Fibroblast of lung (primary cell): ENCODE measurements at regions not wholly inside any gene's neighbourhood (a gene's known extent, or its start where the extent isn't known, plus 50 kb on each side); places are given as distances from the start of the nearest gene placed in this dataset.

Source experiments
- DNase-seq, 2 donors: peaks; one replicate each; pipeline versions ENCODE4 v3.0.0 to v3.0.0-alpha.2; 2010; ENCODE audit warnings: low read depth in 2 of 2
- H2AFZ ChIP-seq: 2 replicates; pipeline ENCODE4 v1.5.1; 2012; ENCODE audit warnings: low read length, control low read depth, inconsistent platforms
- H3K27ac ChIP-seq: 2 replicates; pipeline ENCODE4 v1.5.1; 2011; ENCODE audit warnings: low read length, control low read depth; ENCODE audit not compliant: insufficient read depth
- H3K27me3 ChIP-seq: 2 replicates; pipeline ENCODE4 v1.5.1; 2011; ENCODE audit warnings: mild to moderate bottlenecking, low read length; ENCODE audit not compliant: control insufficient read depth, insufficient read depth
- H3K36me3 ChIP-seq: 2 replicates; pipeline ENCODE4 v1.5.1; 2011; ENCODE audit warnings: low read length; ENCODE audit not compliant: control insufficient read depth, insufficient read depth
- H3K4me1 ChIP-seq: 2 replicates; pipeline ENCODE4 v1.5.1; 2011; ENCODE audit warnings: low read length; ENCODE audit not compliant: control insufficient read depth, insufficient read depth; ENCODE audit errors: extremely low read depth
- H3K4me2 ChIP-seq: 2 replicates; pipeline ENCODE4 v1.5.1; 2011; ENCODE audit warnings: low read length, control low read depth; ENCODE audit not compliant: insufficient read depth; ENCODE audit errors: extremely low read depth
- H3K4me3 ChIP-seq, 4 experiments: fragments of 200-600 bp in 1 of 4; sonication (generic) in 1 of 4; replicated peaks in 1 of 4; 2 replicates each; pipeline ENCODE4 v1.5.1; 2011 to 2016; ENCODE audit warnings: low read length in 4 of 4, low read depth in 3 of 4, mild to moderate bottlenecking in 3 of 4, control low read depth in 2 of 4, inconsistent platforms in 1 of 4, mixed read lengths in 1 of 4; ENCODE audit not compliant: insufficient read depth in 1 of 4; ENCODE audit errors: control extremely low read depth in 1 of 4
- H3K79me2 ChIP-seq: 2 replicates; pipeline ENCODE4 v1.5.1; 2012; ENCODE audit warnings: mild to moderate bottlenecking, low read length, inconsistent platforms; ENCODE audit not compliant: control insufficient read depth, insufficient read depth
- H3K9ac ChIP-seq: 2 replicates; pipeline ENCODE4 v1.5.1; 2011; ENCODE audit warnings: mild to moderate bottlenecking, low read length, control low read depth; ENCODE audit not compliant: insufficient read depth
- H3K9me3 ChIP-seq: 2 replicates; pipeline ENCODE4 v1.5.1; 2012; ENCODE audit warnings: low read depth, low read length; ENCODE audit not compliant: control insufficient read depth, insufficient read depth
- H4K20me1 ChIP-seq: 2 replicates; pipeline ENCODE4 v1.5.1; 2011; ENCODE audit warnings: low read length; ENCODE audit not compliant: control insufficient read depth, insufficient read depth; ENCODE audit errors: extremely low read depth
- EZH2 ChIP-seq: IDR thresholded peaks from 2 replicates; pipeline ENCODE4 v1.5.1; 2012; ENCODE audit warnings: low read length, control low read depth, mild to moderate bottlenecking; ENCODE audit errors: missing control alignments
- TF ChIP-seq, protein P1 (sequence below), 2 donors: IDR thresholded peaks in 1 of 2; conservative IDR thresholded peaks in 1 of 2; 1 replicate in 1 of 2; 2 replicates in 1 of 2; pipeline ENCODE4 v1.5.1; 2011 to 2012; ENCODE audit warnings: low read length in 2 of 2, control low read depth in 1 of 2, inconsistent platforms in 1 of 2, low read depth in 1 of 2, mild to moderate bottlenecking in 1 of 2

DNA sequence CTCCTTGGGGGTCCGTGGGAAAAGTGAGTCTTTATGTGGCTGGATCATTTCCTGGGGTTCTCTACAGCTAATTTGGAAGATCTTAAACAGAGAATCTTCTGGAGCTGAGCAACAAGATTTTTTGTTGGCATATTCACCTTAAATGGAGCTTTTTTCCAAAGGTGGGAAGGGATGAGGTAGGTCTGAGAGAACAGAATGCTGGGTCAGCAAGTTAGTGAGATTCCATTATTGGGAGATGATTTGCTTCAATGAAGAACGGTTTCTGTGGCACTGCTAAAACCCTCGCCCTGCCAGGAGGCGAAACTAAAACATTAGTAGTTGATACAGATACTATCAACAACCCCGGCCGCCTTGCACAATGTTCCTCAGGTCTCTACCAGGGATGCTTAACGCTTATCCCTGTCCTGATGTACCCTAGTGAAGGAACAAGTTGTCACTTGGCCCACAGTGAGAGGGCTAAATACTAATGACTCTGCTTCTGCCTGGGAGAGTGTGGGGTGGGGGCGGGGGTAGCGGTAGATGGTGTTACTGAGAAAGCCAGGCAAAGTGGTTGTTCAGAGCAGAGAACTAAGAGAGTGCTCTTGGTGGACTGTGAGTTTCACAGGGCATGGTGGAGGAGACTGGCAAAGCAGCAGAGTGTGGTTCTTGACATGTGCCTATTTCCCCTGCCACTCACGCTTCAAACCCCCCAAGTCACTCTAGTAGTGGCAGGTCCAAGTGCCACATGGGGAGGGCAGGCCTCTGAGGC, 63.7 kb upstream of the CYP2D6 start:
- Histone ChIP-seq H3K9me3 (no peaks in the 10 kb centered on the region), H4K20me1 (peaks cover 1% of the 10 kb centered on the region), H3K27me3 (no peaks in the 10 kb centered on the region), H3K27ac (no peak overlapping the region), H3K36me3 (no peaks in the 10 kb centered on the region), H3K9ac (no peak overlapping the region), H3K79me2 (peaks cover 2% of the 10 kb centered on the region), H3K4me2 (no peak overlapping the region), H2AFZ (no peak overlapping the region), H3K4me3 (no peak overlapping the region), H3K4me1 (no peaks in the 10 kb centered on the region)
- no peak for DNase-seq
- TF ChIP-seq, protein P1, sequence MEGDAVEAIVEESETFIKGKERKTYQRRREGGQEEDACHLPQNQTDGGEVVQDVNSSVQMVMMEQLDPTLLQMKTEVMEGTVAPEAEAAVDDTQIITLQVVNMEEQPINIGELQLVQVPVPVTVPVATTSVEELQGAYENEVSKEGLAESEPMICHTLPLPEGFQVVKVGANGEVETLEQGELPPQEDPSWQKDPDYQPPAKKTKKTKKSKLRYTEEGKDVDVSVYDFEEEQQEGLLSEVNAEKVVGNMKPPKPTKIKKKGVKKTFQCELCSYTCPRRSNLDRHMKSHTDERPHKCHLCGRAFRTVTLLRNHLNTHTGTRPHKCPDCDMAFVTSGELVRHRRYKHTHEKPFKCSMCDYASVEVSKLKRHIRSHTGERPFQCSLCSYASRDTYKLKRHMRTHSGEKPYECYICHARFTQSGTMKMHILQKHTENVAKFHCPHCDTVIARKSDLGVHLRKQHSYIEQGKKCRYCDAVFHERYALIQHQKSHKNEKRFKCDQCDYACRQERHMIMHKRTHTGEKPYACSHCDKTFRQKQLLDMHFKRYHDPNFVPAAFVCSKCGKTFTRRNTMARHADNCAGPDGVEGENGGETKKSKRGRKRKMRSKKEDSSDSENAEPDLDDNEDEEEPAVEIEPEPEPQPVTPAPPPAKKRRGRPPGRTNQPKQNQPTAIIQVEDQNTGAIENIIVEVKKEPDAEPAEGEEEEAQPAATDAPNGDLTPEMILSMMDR (conservative IDR thresholded peaks at IDR 0.05 in 1 of 2, IDR thresholded peaks at IDR 0.05 in 1 of 2; ENCODE audit: low read depth in 1 of 2, low read length in 2 of 2) = no peak
- no peak for TF ChIP-seq EZH2

DNA sequence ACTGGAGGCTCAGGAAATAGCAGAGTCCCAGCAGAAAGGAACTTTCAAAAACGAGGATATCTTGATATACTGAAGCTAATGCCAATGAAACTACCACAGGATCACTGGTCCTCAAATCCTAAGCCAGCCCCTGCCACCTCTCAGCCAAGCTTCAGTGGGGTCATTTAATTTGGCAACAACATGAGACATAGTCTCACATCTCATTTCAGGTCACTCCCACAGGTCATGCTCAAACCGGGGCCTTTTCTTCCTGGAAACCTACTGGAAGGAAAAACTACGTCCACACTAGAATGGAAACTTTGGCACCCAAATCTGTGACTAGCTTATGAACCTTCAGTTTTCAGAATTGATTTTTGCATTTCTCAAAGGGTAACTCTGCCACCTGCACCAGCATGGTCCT, 61.9 kb upstream of the CYP2D6 start:
- H4K20me1 ChIP-seq = no peaks in the 10 kb centered on the region
- H3K36me3 ChIP-seq = no peaks in the 10 kb centered on the region

DNA sequence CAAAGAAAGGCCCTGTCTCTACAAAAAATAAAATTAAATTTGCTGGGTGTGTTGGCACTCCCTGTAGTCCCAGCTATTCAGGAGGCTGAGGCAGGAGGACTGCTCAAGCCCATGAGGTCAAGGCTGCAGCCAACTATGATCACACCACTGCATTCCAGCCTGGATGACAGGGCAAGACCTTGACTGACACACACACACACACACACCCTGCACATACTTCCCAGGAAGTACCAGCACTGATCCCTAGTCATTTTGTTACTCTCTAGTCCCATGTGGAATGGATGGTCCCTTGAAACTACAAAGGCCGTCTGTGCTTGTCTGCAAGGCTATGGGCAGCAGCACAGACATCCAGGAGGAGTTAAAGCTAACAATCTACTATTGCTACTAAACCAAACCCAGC, 59.7 kb upstream of the CYP2D6 start:
- Histone ChIP-seq H3K79me2 (no peaks in the 10 kb centered on the region), H3K9me3 (no peaks in the 10 kb centered on the region), H2AFZ (no peak overlapping the region), H3K9ac (no peak overlapping the region), H3K27me3 (no peaks in the 10 kb centered on the region), H4K20me1 (no peaks in the 10 kb centered on the region), H3K4me2 (no peak overlapping the region), H3K4me1 (no peaks in the 10 kb centered on the region), H3K36me3 (no peaks in the 10 kb centered on the region), H3K4me3 (no peak overlapping the region), H3K27ac (no peak overlapping the region)
- no peak for TF ChIP-seq EZH2
- TF ChIP-seq, protein P1 (conservative IDR thresholded peaks at IDR 0.05 in 1 of 2, IDR thresholded peaks at IDR 0.05 in 1 of 2; ENCODE audit: low read depth in 1 of 2, low read length in 2 of 2) = no peak
- DNase-seq = peak in 1 of 2 donors; percentile 30

More for the DNA sequence above, 61.9 kb upstream of the CYP2D6 start:
- TF ChIP-seq, protein P1 (conservative IDR thresholded peaks at IDR 0.05 in 1 of 2, IDR thresholded peaks at IDR 0.05 in 1 of 2; ENCODE audit: low read depth in 1 of 2, low read length in 2 of 2) = no peak
- no peak for TF ChIP-seq EZH2
- Histone ChIP-seq H2AFZ (no peak overlapping the region), H3K9me3 (no peaks in the 10 kb centered on the region), H3K4me2 (no peak overlapping the region), H3K4me3 (no peak overlapping the region), H3K9ac (no peak overlapping the region), H3K27ac (no peak overlapping the region), H3K4me1 (no peaks in the 10 kb centered on the region), H3K27me3 (no peaks in the 10 kb centered on the region), H3K79me2 (no peaks in the 10 kb centered on the region)
- DNase-seq = no peak
